K562 (cell line): ENCODE measurements at regions not wholly inside any gene's neighbourhood (a gene's known extent, or its start where the extent isn't known, plus 50 kb on each side); places are given as distances from the start of the nearest gene placed in this dataset.

Source experiments
- ATAC-seq: fragments of 200-7000 bp; cut with Tn5 transposase; 3 replicates; pipeline ENCODE4 v1.9.1; 2020; ENCODE audit warnings: moderate library complexity
- BruUV-seq: library from RNA; stranded (reverse); fragments of 400-500 nt; replicated peaks from 2 replicates; lab custom pipeline; 2021; lab: Mats Ljungman, UMichigan
- CTCF ChIA-PET: fragments of 300-600 bp; formaldehyde crosslinking; extraction: SDS; loops from one replicate; lab custom pipeline; 2021; ENCODE audit warnings: low intra/inter-chr PET ratio; lab: Yijun Ruan, JAX
- POLR2A ChIA-PET: fragments of 300-600, 350-650 bp; sonication (Branson Sonifier 250); formaldehyde crosslinking; extraction: SDS; loops from one replicate; lab custom pipeline; 2021; ENCODE audit warnings: antibody characterized with exemption, inconsistent platforms; lab: Yijun Ruan, JAX
- DNase-seq, 4 experiments: peaks; one replicate each; pipeline versions ENCODE4 v3.0.0 to v3.0.0-alpha.2; 2011 to 2018; ENCODE audit warnings: low spot score in 3 of 4, mixed read lengths in 3 of 4; ENCODE audit errors: extremely low read depth in 1 of 4
- FAIRE-seq: peaks from 2 replicates; lab custom pipeline; 2011; peaks lifted over from hg19 to GRCh38; lab: Jason Lieb, UNC
- H2AFZ ChIP-seq: 2 replicates; pipeline ENCODE4 v1.6.0; 2011; ENCODE audit warnings: low read depth, low read length, control low read depth, inconsistent platforms
- H3K27ac ChIP-seq: fragments of 200-600 bp; 3 replicates; pipeline ENCODE4 v1.8.0; 2011; ENCODE audit warnings: low read depth, mild to moderate bottlenecking, control low read depth, inconsistent platforms, low read length, moderate library complexity, mixed read lengths; ENCODE audit errors: extremely low read depth
- H3K27me3 ChIP-seq, 2 experiments: fragments of 300-600 bp in 1 of 2; 2 replicates in 1 of 2; 3 replicates in 1 of 2; pipeline versions ENCODE4 v1.6.0 to v1.8.0; 2011; ENCODE audit warnings: inconsistent platforms in 2 of 2, low read length in 2 of 2, mild to moderate bottlenecking in 1 of 2, mixed read lengths in 1 of 2, moderate library complexity in 1 of 2; ENCODE audit not compliant: control insufficient read depth in 2 of 2, insufficient read depth in 2 of 2
- H3K36me3 ChIP-seq: fragments of 300-600 bp; 3 replicates; pipeline ENCODE4 v1.8.0; 2011; ENCODE audit warnings: mild to moderate bottlenecking, low read length, inconsistent platforms; ENCODE audit not compliant: control insufficient read depth, insufficient read depth
- H3K4me1 ChIP-seq, 2 experiments: fragments of 200-600 bp in 1 of 2; replicated peaks in 1 of 2; 2 replicates in 1 of 2; 3 replicates in 1 of 2; pipeline versions ENCODE4 v1.5.1 to v1.8.0; 2011; ENCODE audit warnings: inconsistent platforms in 2 of 2, low read length in 2 of 2, mild to moderate bottlenecking in 1 of 2, mixed read lengths in 1 of 2, moderate library complexity in 1 of 2; ENCODE audit not compliant: control insufficient read depth in 2 of 2, insufficient read depth in 2 of 2
- H3K4me2 ChIP-seq: 2 replicates; pipeline ENCODE4 v1.6.1; 2011; ENCODE audit warnings: low read length, control low read depth, inconsistent platforms, mixed read lengths; ENCODE audit not compliant: insufficient read depth
- H3K4me3 ChIP-seq: fragments of 200-600 bp; sonication (generic), shearing (Covaris generic); 2 replicates; pipeline ENCODE4 v1.5.1; 2016; ENCODE audit warnings: control low read depth, inconsistent platforms
- H3K79me2 ChIP-seq: fragments of 200-600 bp; 3 replicates; pipeline ENCODE4 v1.8.0; 2011; ENCODE audit warnings: low read length, inconsistent platforms; ENCODE audit not compliant: control insufficient read depth, insufficient read depth
- H3K9ac ChIP-seq, 2 experiments: 2 replicates each; pipeline versions ENCODE4 v1.6.0 to v1.6.1; 2011; ENCODE audit warnings: low read depth in 2 of 2, low read length in 2 of 2, control low read depth in 1 of 2, inconsistent platforms in 1 of 2, mild to moderate bottlenecking in 1 of 2, mixed read lengths in 1 of 2; ENCODE audit not compliant: insufficient read depth in 1 of 2
- H3K9me1 ChIP-seq: one replicate; pipeline ENCODE4 v1.6.0; 2011; ENCODE audit warnings: inconsistent platforms, mild to moderate bottlenecking, low read length, moderate library complexity; ENCODE audit not compliant: control insufficient read depth, insufficient read depth
- H3K9me3 ChIP-seq: replicated peaks from 2 replicates; pipeline ENCODE4 v1.5.1; 2011; ENCODE audit warnings: low read depth, low read length, inconsistent platforms; ENCODE audit not compliant: control insufficient read depth, insufficient read depth
- H4K20me1 ChIP-seq: replicated peaks from 2 replicates; pipeline ENCODE4 v1.6.1; 2011; ENCODE audit warnings: low read length, inconsistent platforms, mixed read lengths; ENCODE audit not compliant: control insufficient read depth, insufficient read depth
- BRD4 ChIP-seq: fragments of 200-600 bp; sonication (generic); IDR thresholded peaks from 2 replicates; pipeline ENCODE4 v1.6.1; 2017; ENCODE audit warnings: inconsistent platforms
- DDX20 ChIP-seq: fragments of 450-650 bp; IDR thresholded peaks from 2 replicates; pipeline ENCODE4 v1.6.1; 2016; ENCODE audit warnings: missing genetic modification characterization, low read depth, mild to moderate bottlenecking, missing compliant biosample characterization, moderate library complexity
- ELF1 ChIP-seq: fragments of 200-800 bp; sonication (Bioruptor generic); IDR thresholded peaks from 2 replicates; pipeline ENCODE4 v1.6.1; 2016; ENCODE audit warnings: missing genetic modification characterization, missing compliant biosample characterization
- FOXM1 ChIP-seq, 2 experiments: fragments of 450-650 bp in 1 of 2; sonication (generic) in 1 of 2; formaldehyde crosslinking in 1 of 2; IDR thresholded peaks; 2 replicates each; pipeline versions ENCODE4 v1.6.1 to v1.9.0; 2017 to 2022; ENCODE audit warnings: low read depth in 2 of 2, mild to moderate bottlenecking in 2 of 2, missing genetic modification reagents in 1 of 2, moderate library complexity in 1 of 2
- KAT7 ChIP-seq: sonication (generic); formaldehyde crosslinking; IDR thresholded peaks from 2 replicates; pipeline ENCODE4 v1.8.0; 2022; ENCODE audit warnings: missing genetic modification reagents, mild to moderate bottlenecking, borderline replicate concordance
- MED1 ChIP-seq: sonication (generic); formaldehyde crosslinking; IDR thresholded peaks from 2 replicates; pipeline ENCODE4 v1.8.1; 2023; ENCODE audit warnings: missing genetic modification reagents, borderline replicate concordance
- SETDB1 ChIP-seq: IDR thresholded peaks from one replicate; pipeline ENCODE4 v1.6.1; 2012; ENCODE audit warnings: low read length, control low read depth, inconsistent platforms
- SMARCA4 ChIP-seq: fragments of 450-650 bp; IDR thresholded peaks from 2 replicates; pipeline ENCODE4 v1.6.1; 2016
- ZNF444 ChIP-seq: fragments of 250-450 bp; sonication (Bioruptor Pico); IDR thresholded peaks from 2 replicates; pipeline ENCODE4 v1.4.0; 2020; ENCODE audit warnings: mild to moderate bottlenecking, moderate library complexity
- WGBS: fragments of 100-300 bp; shearing (Covaris generic); methylation state at CpG from one replicate; pipeline ENCODE4 v1.1.6; 2016; ENCODE audit warnings: low coverage, mixed read lengths; ENCODE audit not compliant: insufficient coverage; ENCODE audit errors: missing lambda C conversion rate; 5-methylcytosine and 5-hydroxymethylcytosine counted together
- in situ Hi-C: fragments of 300-500 bp; cut with MboI; formaldehyde crosslinking; loops from 4 replicates; pipeline ENCODE4 v1.15.0; 2018; ENCODE audit warnings: inconsistent platforms, mixed read lengths
- intact Hi-C: fragments of 100-400 bp; cut with micrococcal nuclease; formaldehyde crosslinking; loops from 2 replicates; pipeline ENCODE4 v1.14.2; 2022
- TF ChIP-seq, protein P1 (sequence below): sonication (generic); formaldehyde crosslinking; IDR thresholded peaks from 2 replicates; pipeline ENCODE4 v1.8.0; 2023; ENCODE audit warnings: mild to moderate bottlenecking, missing genetic modification reagents
- TF ChIP-seq, protein P2 (sequence below): fragments of 250-450 bp; sonication (Bioruptor Pico); IDR thresholded peaks from 2 replicates; pipeline ENCODE4 v1.4.0; 2020; ENCODE audit warnings: mild to moderate bottlenecking, moderate library complexity

DNA sequence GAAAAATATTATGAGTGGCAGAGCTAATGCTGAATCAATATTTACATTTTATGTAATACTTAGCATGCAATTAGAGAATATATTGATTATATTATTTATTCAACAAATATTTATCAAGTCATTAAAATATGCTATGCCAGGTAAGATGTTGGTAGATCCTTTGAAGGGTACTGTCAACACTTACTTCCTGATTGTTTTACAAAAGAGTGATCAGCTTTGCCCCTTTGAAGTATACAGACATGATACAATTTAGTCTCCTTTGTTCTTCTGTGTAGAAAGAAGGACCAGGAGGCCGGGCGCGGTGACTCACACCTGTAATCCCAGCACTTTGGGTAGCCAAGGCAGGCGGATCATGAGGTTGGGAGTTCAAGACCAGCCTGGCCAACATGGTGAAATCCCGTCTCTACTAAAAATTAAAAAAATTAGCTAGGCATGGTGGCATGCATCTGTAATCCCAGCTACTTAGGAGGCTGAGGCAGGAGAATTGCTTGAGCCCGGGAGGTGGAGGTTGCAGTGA, 73.9 kb upstream of the IFNG-AS1 start (continued):
- TF ChIP-seq, protein P1, sequence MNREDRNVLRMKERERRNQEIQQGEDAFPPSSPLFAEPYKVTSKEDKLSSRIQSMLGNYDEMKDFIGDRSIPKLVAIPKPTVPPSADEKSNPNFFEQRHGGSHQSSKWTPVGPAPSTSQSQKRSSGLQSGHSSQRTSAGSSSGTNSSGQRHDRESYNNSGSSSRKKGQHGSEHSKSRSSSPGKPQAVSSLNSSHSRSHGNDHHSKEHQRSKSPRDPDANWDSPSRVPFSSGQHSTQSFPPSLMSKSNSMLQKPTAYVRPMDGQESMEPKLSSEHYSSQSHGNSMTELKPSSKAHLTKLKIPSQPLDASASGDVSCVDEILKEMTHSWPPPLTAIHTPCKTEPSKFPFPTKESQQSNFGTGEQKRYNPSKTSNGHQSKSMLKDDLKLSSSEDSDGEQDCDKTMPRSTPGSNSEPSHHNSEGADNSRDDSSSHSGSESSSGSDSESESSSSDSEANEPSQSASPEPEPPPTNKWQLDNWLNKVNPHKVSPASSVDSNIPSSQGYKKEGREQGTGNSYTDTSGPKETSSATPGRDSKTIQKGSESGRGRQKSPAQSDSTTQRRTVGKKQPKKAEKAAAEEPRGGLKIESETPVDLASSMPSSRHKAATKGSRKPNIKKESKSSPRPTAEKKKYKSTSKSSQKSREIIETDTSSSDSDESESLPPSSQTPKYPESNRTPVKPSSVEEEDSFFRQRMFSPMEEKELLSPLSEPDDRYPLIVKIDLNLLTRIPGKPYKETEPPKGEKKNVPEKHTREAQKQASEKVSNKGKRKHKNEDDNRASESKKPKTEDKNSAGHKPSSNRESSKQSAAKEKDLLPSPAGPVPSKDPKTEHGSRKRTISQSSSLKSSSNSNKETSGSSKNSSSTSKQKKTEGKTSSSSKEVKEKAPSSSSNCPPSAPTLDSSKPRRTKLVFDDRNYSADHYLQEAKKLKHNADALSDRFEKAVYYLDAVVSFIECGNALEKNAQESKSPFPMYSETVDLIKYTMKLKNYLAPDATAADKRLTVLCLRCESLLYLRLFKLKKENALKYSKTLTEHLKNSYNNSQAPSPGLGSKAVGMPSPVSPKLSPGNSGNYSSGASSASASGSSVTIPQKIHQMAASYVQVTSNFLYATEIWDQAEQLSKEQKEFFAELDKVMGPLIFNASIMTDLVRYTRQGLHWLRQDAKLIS (CRISPR knock-in tag), result no peak
- TF ChIP-seq MED1, result no peak

DNA sequence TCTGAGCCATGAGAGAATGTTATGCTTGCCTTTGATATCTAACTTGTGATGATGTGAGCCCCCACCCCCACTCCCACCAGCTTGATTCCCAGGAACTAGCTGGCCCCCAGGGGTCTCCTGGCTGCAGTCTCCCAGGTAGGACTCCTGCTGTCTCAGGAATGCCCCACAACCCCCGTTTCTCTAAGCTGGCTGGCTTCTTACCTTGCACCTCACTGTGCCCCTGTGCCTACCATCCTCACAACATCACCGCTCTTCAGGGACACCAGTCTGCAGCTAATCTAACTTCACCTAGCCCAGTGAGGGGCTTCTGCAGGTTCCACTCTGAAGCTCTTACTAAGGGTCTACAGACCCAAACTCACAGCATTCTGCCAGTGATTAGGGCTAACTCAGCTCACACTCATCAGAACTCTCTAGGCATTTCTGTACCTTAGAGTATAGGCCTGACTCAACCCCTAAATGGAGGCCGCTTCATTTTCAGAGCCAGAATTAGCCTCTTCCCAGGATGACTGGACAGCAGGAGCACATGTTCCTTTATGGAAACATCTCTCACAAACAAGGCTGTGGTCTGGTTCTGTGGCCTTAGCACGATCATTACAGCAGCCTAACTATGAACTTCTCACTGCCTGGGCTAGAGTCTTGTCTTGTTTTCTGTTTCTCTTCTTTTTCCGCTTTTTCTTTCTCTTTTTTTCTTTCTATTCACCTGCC, 72.8 kb upstream of the IFNG-AS1 start:
- Histone ChIP-seq H2AFZ (no peak overlapping the region), H3K4me1 (no peaks in the 10 kb centered on the region), H3K79me2 (no peaks in the 10 kb centered on the region), H3K4me2 (no peak overlapping the region), H3K27ac (no peak overlapping the region), H3K9ac (no peak overlapping the region), H3K9me3 (no peaks in the 10 kb centered on the region), H3K36me3 (no peaks in the 10 kb centered on the region), H3K9me1 (no peaks in the 10 kb centered on the region), H4K20me1 (no peaks in the 10 kb centered on the region), H3K27me3 (peaks cover 0 to 5% of the 10 kb centered on the region in 2 experiments; a peak in 1 of 5 replicates), H3K4me3 (no peak overlapping the region)
- ChIA-PET CTCF (no interaction called here), POLR2A (interaction anchor here (1.6 kb wide), 1 partner anchor 9 kb away, joined by 4 read pairs; no protein-coding TSS in a partner anchor)
- FAIRE-seq (no peak), DNase-seq (no peak), ATAC-seq (no peak)
- no TSS peak for BruUV-seq
- in situ Hi-C loops (no loop called here), intact Hi-C loops (no loop called here)
- 0% methylated on average over 5 of the region's 5 CpGs for WGBS
- TF ChIP-seq BRD4, result no peak
- TF ChIP-seq ZNF444 (CRISPR knock-in tag), result no peak
- TF ChIP-seq, protein P2, sequence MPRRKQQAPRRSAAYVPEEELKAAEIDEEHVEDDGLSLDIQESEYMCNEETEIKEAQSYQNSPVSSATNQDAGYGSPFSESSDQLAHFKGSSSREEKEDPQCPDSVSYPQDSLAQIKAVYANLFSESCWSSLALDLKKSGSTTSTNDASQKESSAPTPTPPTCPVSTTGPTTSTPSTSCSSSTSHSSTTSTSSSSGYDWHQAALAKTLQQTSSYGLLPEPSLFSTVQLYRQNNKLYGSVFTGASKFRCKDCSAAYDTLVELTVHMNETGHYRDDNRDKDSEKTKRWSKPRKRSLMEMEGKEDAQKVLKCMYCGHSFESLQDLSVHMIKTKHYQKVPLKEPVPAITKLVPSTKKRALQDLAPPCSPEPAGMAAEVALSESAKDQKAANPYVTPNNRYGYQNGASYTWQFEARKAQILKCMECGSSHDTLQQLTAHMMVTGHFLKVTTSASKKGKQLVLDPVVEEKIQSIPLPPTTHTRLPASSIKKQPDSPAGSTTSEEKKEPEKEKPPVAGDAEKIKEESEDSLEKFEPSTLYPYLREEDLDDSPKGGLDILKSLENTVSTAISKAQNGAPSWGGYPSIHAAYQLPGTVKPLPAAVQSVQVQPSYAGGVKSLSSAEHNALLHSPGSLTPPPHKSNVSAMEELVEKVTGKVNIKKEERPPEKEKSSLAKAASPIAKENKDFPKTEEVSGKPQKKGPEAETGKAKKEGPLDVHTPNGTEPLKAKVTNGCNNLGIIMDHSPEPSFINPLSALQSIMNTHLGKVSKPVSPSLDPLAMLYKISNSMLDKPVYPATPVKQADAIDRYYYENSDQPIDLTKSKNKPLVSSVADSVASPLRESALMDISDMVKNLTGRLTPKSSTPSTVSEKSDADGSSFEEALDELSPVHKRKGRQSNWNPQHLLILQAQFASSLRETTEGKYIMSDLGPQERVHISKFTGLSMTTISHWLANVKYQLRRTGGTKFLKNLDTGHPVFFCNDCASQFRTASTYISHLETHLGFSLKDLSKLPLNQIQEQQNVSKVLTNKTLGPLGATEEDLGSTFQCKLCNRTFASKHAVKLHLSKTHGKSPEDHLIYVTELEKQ (CRISPR knock-in tag), result no peak
- no peak for TF ChIP-seq SETDB1
- TF ChIP-seq DDX20, result no peak
- no peak for TF ChIP-seq ELF1
- TF ChIP-seq FOXM1 (IDR thresholded peaks at IDR 0.05; ENCODE audit: low read depth), result no peak
- TF ChIP-seq FOXM1 (CRISPR knock-in tag; IDR thresholded peaks at IDR 0.05; ENCODE audit: low read depth), result no peak
- no peak for TF ChIP-seq SMARCA4
- TF ChIP-seq KAT7 (CRISPR knock-in tag), result no peak
